Thoracic aorta (tissue), 2 donors: ENCODE measurements at regions not wholly inside any gene's neighbourhood (a gene's known extent, or its start where the extent isn't known, plus 50 kb on each side); places are given as distances from the start of the nearest gene placed in this dataset.
"Not testable (repeated sequence)": the region's sequence is repeated elsewhere in the genome, so short reads cannot be mapped to it uniquely, and the experiment has no call there.

ENCODE experiments used
- ATAC-seq: fragments of 150-250 bp; one replicate; pipeline ENCODE4 v1.8.0; 2017; ENCODE audit warnings: low read depth; ENCODE audit not compliant: insufficient number of reproducible peaks, low FRiP score
- DNase-seq: peaks from one replicate; pipeline ENCODE4 v3.0.0-alpha.2; 2020; ENCODE audit warnings: low spot score
- H3K27ac ChIP-seq, 2 donors: fragments of 200-600 bp; sonication (generic); 1 replicate in 1 of 2; 2 replicates in 1 of 2; pipeline ENCODE4 v1.5.1; 2016; ENCODE audit warnings: mild to moderate bottlenecking in 2 of 2, moderate library complexity in 2 of 2
- H3K27me3 ChIP-seq: fragments of 200-600 bp; sonication (generic); replicated peaks from 2 replicates; pipeline ENCODE4 v1.6.0; 2016; ENCODE audit warnings: mild to moderate bottlenecking; ENCODE audit not compliant: insufficient read depth
- H3K36me3 ChIP-seq: fragments of 200-600 bp; sonication (generic); one replicate; pipeline ENCODE4 v1.5.1; 2016
- H3K4me1 ChIP-seq, 2 donors: fragments of 200-600 bp; sonication (generic); 1 replicate in 1 of 2; 2 replicates in 1 of 2; pipeline versions ENCODE4 v1.5.1 to v1.6.0; 2016; ENCODE audit warnings: low read depth in 2 of 2, mild to moderate bottlenecking in 1 of 2; ENCODE audit not compliant: control insufficient read depth in 1 of 2
- H3K4me3 ChIP-seq: fragments of 200-600 bp; sonication (generic); 2 replicates; pipeline ENCODE4 v1.5.1; 2016; ENCODE audit warnings: mild to moderate bottlenecking
- H3K9me3 ChIP-seq: fragments of 200-600 bp; sonication (generic); 2 replicates; pipeline ENCODE4 v1.5.1; 2016
- CTCF ChIP-seq: fragments of 200-600 bp; sonication (generic); IDR thresholded peaks from one replicate; pipeline ENCODE4 v1.5.1; 2019; ENCODE audit warnings: antibody characterized with exemption

- H3K27ac ChIP-seq = no peak overlapping the region
- no peak for TF ChIP-seq CTCF
- no peak overlapping the region for H3K4me3 ChIP-seq
- no peaks in the 10 kb centered on the region for H3K27me3 ChIP-seq
- DNase-seq = no peak
- no peak for ATAC-seq
- no peaks in the 10 kb centered on the region for H3K4me1 ChIP-seq
- no peaks in the 10 kb centered on the region for H3K36me3 ChIP-seq
- no peaks in the 10 kb centered on the region for H3K9me3 ChIP-seq
Observed at GRCh38 chr1:58948671-58949070, 164.8 kb upstream of the JUN start.

GRCh38 chr1:58949551-58950220 lies 165.8 kb upstream of the JUN start:
- Histone ChIP-seq H3K27ac (no peak overlapping the region), H3K4me1 (no peaks in the 10 kb centered on the region), H3K4me3 (no peak overlapping the region), H3K9me3 (no peaks in the 10 kb centered on the region), H3K27me3 (no peaks in the 10 kb centered on the region), H3K36me3 (no peaks in the 10 kb centered on the region)
- TF ChIP-seq CTCF = no peak
- ATAC-seq (no peak), DNase-seq (no peak)

GRCh38 chr1:58950897-58951296 lies 167.1 kb upstream of the JUN start:
- ATAC-seq = no peak
- Histone ChIP-seq H3K4me1 (no peaks in the 10 kb centered on the region), H3K27ac (no peak overlapping the region), H3K36me3 (no peaks in the 10 kb centered on the region), H3K27me3 (no peaks in the 10 kb centered on the region), H3K4me3 (no peak overlapping the region), H3K9me3 (no peaks in the 10 kb centered on the region)
- no peak for TF ChIP-seq CTCF
- no peak for DNase-seq

GRCh38 chr1:58953951-58954350 lies 170.1 kb upstream of the JUN start:
- DNase-seq, ATAC-seq, H3K36me3 ChIP-seq, H3K27ac ChIP-seq, H3K4me1 ChIP-seq, H3K4me3 ChIP-seq, H3K9me3 ChIP-seq, H3K27me3 ChIP-seq: not testable (repeated sequence)

GRCh38 chr1:58963287-58963686 lies 179.4 kb upstream of the JUN start:
- not testable (repeated sequence) for H3K36me3 ChIP-seq, DNase-seq, H3K27ac ChIP-seq, ATAC-seq, H3K4me3 ChIP-seq, H3K27me3 ChIP-seq, H3K9me3 ChIP-seq
- peaks cover 3 to 10% of the 10 kb centered on the region in 2 donors for H3K4me1 ChIP-seq

- H3K9me3 ChIP-seq = no peaks in the 10 kb centered on the region
- no peak overlapping the region for H3K4me3 ChIP-seq
- no peak for TF ChIP-seq CTCF
- no peaks in the 10 kb centered on the region for H3K27me3 ChIP-seq
- H3K36me3 ChIP-seq = no peaks in the 10 kb centered on the region
- DNase-seq (no peak), ATAC-seq (no peak)
- H3K4me1 ChIP-seq = peaks cover 5 to 14% of the 10 kb centered on the region in 2 donors
- H3K27ac ChIP-seq = no peak overlapping the region
Observed at GRCh38 chr1:58964428-58964827, 180.6 kb upstream of the JUN start.
